T-helper 2 cell treated with Interferon-gamma antibody and Interleukin-4, amounts not matched to agents 100 ng/mL and 5 ng/mL, for 36 hours (primary cell): ENCODE measurements at regions not wholly inside any gene's neighbourhood (a gene's known extent, or its start where the extent isn't known, plus 50 kb on each side); places are given as distances from the start of the nearest gene placed in this dataset.

Experiments
- intact Hi-C: fragments of 100-400 bp; cut with micrococcal nuclease; formaldehyde crosslinking; loops from one replicate; pipeline ENCODE4 v1.15.1; 2023

GRCh38 chr11:110015695-110016094 is 77.5 kb upstream of the ZC3H12C start:
- intact Hi-C loops: no loop called here

GRCh38 chr11:110019675-110020074 is 73.5 kb upstream of the ZC3H12C start:
- intact Hi-C loops: no loop called here

- intact Hi-C loops: no loop called here
These were observed 70.6 kb upstream of the ZC3H12C start for GRCh38 chr11:110022548-110022947.

- intact Hi-C loops: no loop called here
These were observed 69.5 kb upstream of the ZC3H12C start for GRCh38 chr11:110023711-110024110.

GRCh38 chr11:110026858-110027626 is 66.2 kb upstream of the ZC3H12C start:
- intact Hi-C loops: no loop called here

GRCh38 chr11:110027627-110028371 is 65.4 kb upstream of the ZC3H12C start:
- intact Hi-C loops: no loop called here

- intact Hi-C loops: no loop called here
These were observed 64.3 kb upstream of the ZC3H12C start for GRCh38 chr11:110028921-110029320.

- intact Hi-C loops: no loop called here
These were observed 63.5 kb upstream of the ZC3H12C start for GRCh38 chr11:110029714-110030113.

- intact Hi-C loops: no loop called here
These were observed 62.0 kb upstream of the ZC3H12C start for GRCh38 chr11:110031171-110031570.

- intact Hi-C loops: no loop called here
These were observed 60.9 kb upstream of the ZC3H12C start for GRCh38 chr11:110032259-110032658.

GRCh38 chr11:110032957-110033570 is 60.1 kb upstream of the ZC3H12C start:
- intact Hi-C loops: no loop called here

GRCh38 chr11:110034806-110035205 is 58.4 kb upstream of the ZC3H12C start:
- intact Hi-C loops: no loop called here

GRCh38 chr11:110035357-110035756 is 57.8 kb upstream of the ZC3H12C start:
- intact Hi-C loops: no loop called here

GRCh38 chr11:110038201-110038600 is 55.0 kb upstream of the ZC3H12C start:
- intact Hi-C loops: no loop called here
